Mesothelial cell of epicardium (in vitro differentiated cells): ENCODE measurements at regions not wholly inside any gene's neighbourhood (a gene's known extent, or its start where the extent isn't known, plus 50 kb on each side); places are given as distances from the start of the nearest gene placed in this dataset.
A peak's percentile ranks its signal among the peaks of the same experiment; 100 is the strongest.

Source experiments
- DNase-seq, 2 experiments: peaks; one replicate each; pipeline ENCODE4 v3.0.0; 2021; ENCODE audit warnings: low spot score in 2 of 2; ENCODE audit not compliant: unreplicated experiment in 2 of 2
- H3K27ac Mint-ChIP-seq: 2 replicates; pipeline ENCODE4 v1.8.0; 2021; ENCODE audit warnings: mixed read lengths
- H3K27me3 Mint-ChIP-seq: 2 replicates; pipeline ENCODE4 v1.8.0; 2021; ENCODE audit warnings: low read depth, mixed read lengths
- H3K36me3 Mint-ChIP-seq: 2 replicates; pipeline ENCODE4 v1.8.0; 2021; ENCODE audit warnings: mixed read lengths
- H3K4me1 Mint-ChIP-seq: 2 replicates; pipeline ENCODE4 v1.8.0; 2021; ENCODE audit warnings: mixed read lengths
- H3K4me3 Mint-ChIP-seq: 2 replicates; pipeline ENCODE4 v1.8.0; 2021; ENCODE audit warnings: mild to moderate bottlenecking, moderate library complexity, mixed read lengths
- H3K9me3 Mint-ChIP-seq: 2 replicates; pipeline ENCODE4 v1.8.0; 2021; ENCODE audit warnings: mixed read lengths
- CTCF ChIP-seq: fragments of 200-600 bp; sonication (generic); IDR thresholded peaks from one replicate; pipeline ENCODE4 v1.5.0; 2021; ENCODE audit warnings: antibody characterized with exemption; ENCODE audit not compliant: unreplicated experiment

GRCh38 chr5:129163810-129164378 is 69.3 kb downstream of the ISOC1 start:
- peaks cover 37% of the 10 kb centered on the region for H3K9me3 Mint-ChIP-seq
- H3K27me3 Mint-ChIP-seq: no peaks in the 10 kb centered on the region
- no peak overlapping the region for H3K4me3 Mint-ChIP-seq
- no peak overlapping the region for H3K27ac Mint-ChIP-seq
- no peak for DNase-seq
- peaks cover 1% of the 10 kb centered on the region for H3K4me1 Mint-ChIP-seq
- no peak for TF ChIP-seq CTCF
- H3K36me3 Mint-ChIP-seq: peaks cover 8% of the 10 kb centered on the region

- Mint-ChIP-seq H3K27ac (peak overlapping the region; percentile 40), H3K9me3 (no peaks in the 10 kb centered on the region), H3K4me1 (peaks cover 30% of the 10 kb centered on the region), H3K27me3 (no peaks in the 10 kb centered on the region), H3K4me3 (no peak overlapping the region), H3K36me3 (no peaks in the 10 kb centered on the region)
- no peak for DNase-seq
- no peak for TF ChIP-seq CTCF
Measured at GRCh38 chr5:129170050-129170449, 75.5 kb downstream of the ISOC1 start.

- Mint-ChIP-seq H3K9me3 (no peaks in the 10 kb centered on the region), H3K27me3 (no peaks in the 10 kb centered on the region), H3K36me3 (no peaks in the 10 kb centered on the region), H3K4me1 (peaks cover 30% of the 10 kb centered on the region), H3K27ac (no peak overlapping the region), H3K4me3 (no peak overlapping the region)
- TF ChIP-seq CTCF: no peak
- no peak for DNase-seq
Measured at GRCh38 chr5:129171194-129171944, 76.8 kb downstream of the ISOC1 start.

GRCh38 chr5:129172580-129172979 is 78.0 kb downstream of the ISOC1 start:
- peak; percentile 45 for TF ChIP-seq CTCF
- peaks cover 28% of the 10 kb centered on the region for H3K4me1 Mint-ChIP-seq
- H3K27me3 Mint-ChIP-seq: no peaks in the 10 kb centered on the region
- H3K36me3 Mint-ChIP-seq: no peaks in the 10 kb centered on the region
- H3K27ac Mint-ChIP-seq: no peak overlapping the region
- no peak overlapping the region for H3K4me3 Mint-ChIP-seq
- H3K9me3 Mint-ChIP-seq: peaks cover under 1% of the 10 kb centered on the region
- no peak for DNase-seq

- H3K27ac Mint-ChIP-seq: no peak overlapping the region
- H3K4me3 Mint-ChIP-seq: no peak overlapping the region
- DNase-seq: no peak
- no peaks in the 10 kb centered on the region for H3K27me3 Mint-ChIP-seq
- H3K36me3 Mint-ChIP-seq: no peaks in the 10 kb centered on the region
- H3K9me3 Mint-ChIP-seq: peaks cover 4% of the 10 kb centered on the region
- no peak for TF ChIP-seq CTCF
- peaks cover 28% of the 10 kb centered on the region for H3K4me1 Mint-ChIP-seq
Measured at GRCh38 chr5:129173771-129174170, 79.2 kb downstream of the ISOC1 start.
